Kidney epithelial cell (primary cell): ENCODE measurements at regions not wholly inside any gene's neighbourhood (a gene's known extent, or its start where the extent isn't known, plus 50 kb on each side); places are given as distances from the start of the nearest gene placed in this dataset.
A peak's percentile ranks its signal among the peaks of the same experiment; 100 is the strongest.

Experiments
- DNase-seq: peaks from one replicate; pipeline ENCODE4 v3.0.0-alpha.2; 2010; ENCODE audit warnings: low read depth
- H3K27me3 ChIP-seq: 2 replicates; pipeline ENCODE4 v1.6.0; 2011; ENCODE audit warnings: low read length; ENCODE audit not compliant: control insufficient read depth, insufficient read depth
- H3K36me3 ChIP-seq: 2 replicates; pipeline ENCODE4 v1.5.1; 2011; ENCODE audit warnings: low read length; ENCODE audit not compliant: control insufficient read depth, insufficient read depth
- H3K4me3 ChIP-seq: 2 replicates; pipeline ENCODE4 v1.5.1; 2011; ENCODE audit warnings: low read depth, mild to moderate bottlenecking, control low read depth, low read length
- CTCF ChIP-seq: IDR thresholded peaks from 2 replicates; pipeline ENCODE4 v1.5.1; 2011; ENCODE audit warnings: mild to moderate bottlenecking, moderate library complexity, low read length, control low read depth, inconsistent platforms; ENCODE audit not compliant: insufficient read depth, poor library complexity, severe bottlenecking

GRCh38 chr5:160925281-160925680 lies 73.3 kb upstream of the ATP10B start:
- no peak overlapping the region for H3K4me3 ChIP-seq

GRCh38 chr5:160923936-160924710 lies 72.1 kb upstream of the ATP10B start:
- Histone ChIP-seq H3K36me3 (no peaks in the 10 kb centered on the region), H3K4me3 (no peak overlapping the region), H3K27me3 (no peaks in the 10 kb centered on the region)
- peak; percentile 5 for DNase-seq
- TF ChIP-seq CTCF, result no peak

More at GRCh38 chr5:160925281-160925680, 73.3 kb upstream of the ATP10B start:
- no peak for TF ChIP-seq CTCF
- Histone ChIP-seq H3K36me3 (no peaks in the 10 kb centered on the region), H3K27me3 (no peaks in the 10 kb centered on the region)
- no peak for DNase-seq

GRCh38 chr5:160923411-160923810 lies 71.4 kb upstream of the ATP10B start:
- no peaks in the 10 kb centered on the region for H3K36me3 ChIP-seq
- H3K4me3 ChIP-seq, result no peak overlapping the region
- DNase-seq, result no peak
- H3K27me3 ChIP-seq, result no peaks in the 10 kb centered on the region
- TF ChIP-seq CTCF, result no peak

GRCh38 chr5:160922311-160922710 lies 70.3 kb upstream of the ATP10B start:
- H3K36me3 ChIP-seq, result no peaks in the 10 kb centered on the region
- H3K4me3 ChIP-seq, result no peak overlapping the region
- H3K27me3 ChIP-seq, result no peaks in the 10 kb centered on the region
- DNase-seq, result no peak
- TF ChIP-seq CTCF, result no peak

- H3K36me3 ChIP-seq, result no peaks in the 10 kb centered on the region
- H3K27me3 ChIP-seq, result no peaks in the 10 kb centered on the region
- DNase-seq, result no peak
- H3K4me3 ChIP-seq, result no peak overlapping the region
- no peak for TF ChIP-seq CTCF
Measured at GRCh38 chr5:160921423-160922285, 69.6 kb upstream of the ATP10B start.
